ENCODE measurements at regions not wholly inside any gene's neighbourhood (a gene's known extent, or its start where the extent isn't known, plus 50 kb on each side); places are given as distances from the start of the nearest gene placed in this dataset.

- 74% methylated on average over 3 of the region's 3 CpGs for WGBS
- no peak for DNase-seq (ENCODE audit: extremely low spot score)
- Histone ChIP-seq H3K4me3 (no peak overlapping the region), H3K9me3 (no peaks in the 10 kb centered on the region), H3K4me1 (peaks cover 24 to 78% (median 70%) of the 10 kb centered on the region in 4 donors), H3K27ac (replicated peaks in 1 of 4) (peak overlapping the region; percentile 90 to 97 (median 92)), H3K27me3 (no peaks in the 10 kb centered on the region), H3K36me3 (no peaks in the 10 kb centered on the region)
- intact Hi-C loops (cut with DNase I): loop anchor here (5.0 kb wide), 2 partner anchors 45 to 140 kb away; no protein-coding TSS in a partner anchor
- TF ChIP-seq CTCF (IDR thresholded peaks at IDR 0.05): no peak
- TF ChIP-seq POLR2A (IDR thresholded peaks at IDR 0.05; ENCODE audit: low read depth): no peak
- no peak for TF ChIP-seq POLR2AphosphoS5 (IDR thresholded peaks at IDR 0.05)
- no peak for TF ChIP-seq EP300 (IDR thresholded peaks at IDR 0.05)
These were observed 50.0 kb upstream of the DGKG start for GRCh38 chr3:186411994-186412393.
